Left ventricle myocardium superior (tissue), 1 donor: ENCODE measurements at regions not wholly inside any gene's neighbourhood (a gene's known extent, or its start where the extent isn't known, plus 50 kb on each side); places are given as distances from the start of the nearest gene placed in this dataset.

Source experiments
- ATAC-seq: fragments of 200-7000 bp; cut with Tn5 transposase; one replicate; pipeline ENCODE4 v1.9.1; 2020; ENCODE audit warnings: mild to moderate bottlenecking, moderate library complexity
- DNase-seq: peaks from one replicate; pipeline ENCODE4 v3.0.0-alpha.2; 2020
- intact Hi-C: fragments of 100-400 bp; cut with micrococcal nuclease; formaldehyde crosslinking; loops from one replicate; pipeline ENCODE4 v1.11.0; 2022
- donor health status: DM: no; HTN: yes; CAD: no; lungs with severe emphysema.

GRCh38 chr20:16678779-16679178, 51.0 kb upstream of the SNRPB2 start:
- ATAC-seq (no peak), DNase-seq (no peak)
- intact Hi-C loops, result no loop called here

GRCh38 chr20:16676891-16677290, 52.9 kb upstream of the SNRPB2 start:
- ATAC-seq (no peak), DNase-seq (no peak)
- intact Hi-C loops, result no loop called here

- intact Hi-C loops, result no loop called here
- ATAC-seq (no peak), DNase-seq (no peak)
Measured at GRCh38 chr20:16675001-16675564, 54.7 kb upstream of the SNRPB2 start.

GRCh38 chr20:16674243-16674642, 55.6 kb upstream of the SNRPB2 start:
- DNase-seq (no peak), ATAC-seq (no peak)
- intact Hi-C loops, result no loop called here

- no peak for DNase-seq
- intact Hi-C loops, result no loop called here
- no peak for ATAC-seq
Measured at GRCh38 chr20:16672299-16672698, 57.5 kb upstream of the SNRPB2 start.

GRCh38 chr20:16671753-16672152, 58.1 kb upstream of the SNRPB2 start:
- intact Hi-C loops, result no loop called here
- no peak for DNase-seq
- ATAC-seq, result no peak

- no peak for ATAC-seq
- intact Hi-C loops, result no loop called here
- DNase-seq, result no peak
Measured at GRCh38 chr20:16666272-16666671, 63.6 kb upstream of the SNRPB2 start.

- no peak for ATAC-seq
- DNase-seq, result no peak
- intact Hi-C loops, result no loop called here
Measured at GRCh38 chr20:16664020-16664419, 65.8 kb upstream of the SNRPB2 start.

GRCh38 chr20:16662467-16662866, 67.4 kb upstream of the SNRPB2 start:
- intact Hi-C loops, result no loop called here
- DNase-seq, result no peak
- no peak for ATAC-seq

- no peak for DNase-seq
- ATAC-seq, result peak; percentile 28
- intact Hi-C loops, result no loop called here
Measured at GRCh38 chr20:16661756-16662155, 68.1 kb upstream of the SNRPB2 start.

- intact Hi-C loops, result no loop called here
Measured at GRCh38 chr20:16654858-16655535, 74.8 kb upstream of the SNRPB2 start.

GRCh38 chr20:16653266-16653665, 76.6 kb upstream of the SNRPB2 start:
- intact Hi-C loops, result no loop called here
- ATAC-seq (no peak), DNase-seq (no peak)

More at GRCh38 chr20:16654858-16655535, 74.8 kb upstream of the SNRPB2 start:
- ATAC-seq, result no peak
- DNase-seq, result no peak

- DNase-seq, result no peak
- intact Hi-C loops, result no loop called here
- no peak for ATAC-seq
Measured at GRCh38 chr20:16647875-16648597, 74.8 kb upstream of the KIF16B start.

GRCh38 chr20:16641511-16642023, 68.3 kb upstream of the KIF16B start:
- ATAC-seq, result no peak
- DNase-seq, result no peak
- intact Hi-C loops, result no loop called here

GRCh38 chr20:16639027-16639941, 66.0 kb upstream of the KIF16B start:
- ATAC-seq (no peak), DNase-seq (no peak)
- intact Hi-C loops, result no loop called here

- no peak for ATAC-seq
- no peak for DNase-seq
- intact Hi-C loops, result no loop called here
Measured at GRCh38 chr20:16637797-16638196, 64.5 kb upstream of the KIF16B start.

- no peak for ATAC-seq
- intact Hi-C loops, result no loop called here
- no peak for DNase-seq
Measured at GRCh38 chr20:16626849-16627248, 53.6 kb upstream of the KIF16B start.

- no peak for DNase-seq
- intact Hi-C loops, result no loop called here
- ATAC-seq, result no peak
Measured at GRCh38 chr20:16624106-16624505, 50.9 kb upstream of the KIF16B start.
